Lower leg skin (tissue), 3 donors: ENCODE measurements at regions not wholly inside any gene's neighbourhood (a gene's known extent, or its start where the extent isn't known, plus 50 kb on each side); places are given as distances from the start of the nearest gene placed in this dataset.

Experiments
- POLR2A ChIP-seq, 2 donors: fragments of 450-650 bp; IDR thresholded peaks; one replicate each; pipeline ENCODE4 v1.6.1; 2016 to 2017; ENCODE audit warnings: antibody characterized with exemption in 2 of 2, mild to moderate bottlenecking in 1 of 2, moderate library complexity in 1 of 2
- TF ChIP-seq, protein P1 (sequence below), 3 donors: fragments of 450-650 bp; IDR thresholded peaks; one replicate each; pipeline ENCODE4 v1.5.1; 2016; ENCODE audit warnings: antibody characterized with exemption in 3 of 3, mild to moderate bottlenecking in 3 of 3, moderate library complexity in 2 of 3

DNA sequence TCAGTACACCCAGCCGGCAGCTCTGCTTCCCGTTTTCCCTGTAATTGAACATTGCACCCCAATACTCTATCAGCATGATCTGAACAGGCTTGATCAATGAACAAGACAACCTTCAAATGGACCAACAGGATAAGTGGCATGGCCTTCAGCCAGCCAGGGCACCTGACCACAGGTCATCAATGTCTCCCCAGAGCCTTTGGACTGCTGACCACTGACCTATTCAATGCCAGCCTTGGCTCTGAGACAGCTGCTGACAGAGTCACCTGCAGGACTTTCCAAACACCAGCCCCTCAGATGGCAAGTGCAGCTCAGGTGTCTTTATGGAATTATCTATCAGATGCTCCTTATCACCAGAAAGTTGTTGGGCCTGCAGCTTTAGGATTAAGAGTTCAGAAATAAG, 462.9 kb upstream of the ASIC2 start:
- TF ChIP-seq, protein P1, sequence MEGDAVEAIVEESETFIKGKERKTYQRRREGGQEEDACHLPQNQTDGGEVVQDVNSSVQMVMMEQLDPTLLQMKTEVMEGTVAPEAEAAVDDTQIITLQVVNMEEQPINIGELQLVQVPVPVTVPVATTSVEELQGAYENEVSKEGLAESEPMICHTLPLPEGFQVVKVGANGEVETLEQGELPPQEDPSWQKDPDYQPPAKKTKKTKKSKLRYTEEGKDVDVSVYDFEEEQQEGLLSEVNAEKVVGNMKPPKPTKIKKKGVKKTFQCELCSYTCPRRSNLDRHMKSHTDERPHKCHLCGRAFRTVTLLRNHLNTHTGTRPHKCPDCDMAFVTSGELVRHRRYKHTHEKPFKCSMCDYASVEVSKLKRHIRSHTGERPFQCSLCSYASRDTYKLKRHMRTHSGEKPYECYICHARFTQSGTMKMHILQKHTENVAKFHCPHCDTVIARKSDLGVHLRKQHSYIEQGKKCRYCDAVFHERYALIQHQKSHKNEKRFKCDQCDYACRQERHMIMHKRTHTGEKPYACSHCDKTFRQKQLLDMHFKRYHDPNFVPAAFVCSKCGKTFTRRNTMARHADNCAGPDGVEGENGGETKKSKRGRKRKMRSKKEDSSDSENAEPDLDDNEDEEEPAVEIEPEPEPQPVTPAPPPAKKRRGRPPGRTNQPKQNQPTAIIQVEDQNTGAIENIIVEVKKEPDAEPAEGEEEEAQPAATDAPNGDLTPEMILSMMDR (IDR thresholded peaks at IDR 0.05), result no peak
- no peak for TF ChIP-seq POLR2A (IDR thresholded peaks at IDR 0.05)
